Activated CD4-positive, alpha-beta T cell treated with anti-CD3 and anti-CD28 coated beads for 24 hours (primary cell): ENCODE measurements at regions not wholly inside any gene's neighbourhood (a gene's known extent, or its start where the extent isn't known, plus 50 kb on each side); places are given as distances from the start of the nearest gene placed in this dataset.
"Not testable (repeated sequence)": the region's sequence is repeated elsewhere in the genome, so short reads cannot be mapped to it uniquely, and the experiment has no call there.

Experiments used
- DNase-seq, 2 donors: peaks; one replicate each; pipeline ENCODE4 v3.0.0-alpha.2; 2020; ENCODE audit warnings: low read depth in 2 of 2

GRCh38 chr10:108612485-108612884 lies 1310.8 kb downstream of the XPNPEP1 start:
- no peak for DNase-seq

GRCh38 chr10:108608860-108609259 lies 1314.5 kb downstream of the XPNPEP1 start:
- DNase-seq = no peak

- no peak for DNase-seq
These were observed 1321.5 kb downstream of the XPNPEP1 start for GRCh38 chr10:108601851-108602250.

GRCh38 chr10:108600511-108600910 lies 1322.8 kb downstream of the XPNPEP1 start:
- DNase-seq = not testable (repeated sequence)

- DNase-seq = not testable (repeated sequence)
These were observed 1324.0 kb downstream of the XPNPEP1 start for GRCh38 chr10:108599317-108599716.

GRCh38 chr10:108598831-108599230 lies 1324.5 kb downstream of the XPNPEP1 start:
- DNase-seq = no peak

GRCh38 chr10:108598320-108598695 lies 1325.0 kb downstream of the XPNPEP1 start:
- no peak for DNase-seq

- no peak for DNase-seq
These were observed 1325.5 kb downstream of the XPNPEP1 start for GRCh38 chr10:108597657-108598319.

- no peak for DNase-seq
These were observed 1326.3 kb downstream of the XPNPEP1 start for GRCh38 chr10:108597031-108597430.

GRCh38 chr10:108592956-108593355 lies 1330.4 kb downstream of the XPNPEP1 start:
- no peak for DNase-seq

- DNase-seq = no peak
These were observed 1331.9 kb downstream of the XPNPEP1 start for GRCh38 chr10:108591417-108591816.

- DNase-seq = no peak
These were observed 1336.9 kb downstream of the XPNPEP1 start for GRCh38 chr10:108586424-108586823.

GRCh38 chr10:108583877-108584276 lies 1339.4 kb downstream of the XPNPEP1 start:
- no peak for DNase-seq

GRCh38 chr10:108582888-108583287 lies 1340.4 kb downstream of the XPNPEP1 start:
- DNase-seq = no peak

GRCh38 chr10:108582387-108582786 lies 1340.9 kb downstream of the XPNPEP1 start:
- DNase-seq = no peak

GRCh38 chr10:108578258-108578657 lies 1345.1 kb downstream of the XPNPEP1 start:
- no peak for DNase-seq

GRCh38 chr10:108574233-108574632 lies 1349.1 kb downstream of the XPNPEP1 start:
- no peak for DNase-seq

GRCh38 chr10:108568824-108569223 lies 1354.5 kb downstream of the XPNPEP1 start:
- DNase-seq = no peak

- DNase-seq = no peak
These were observed 1355.2 kb downstream of the XPNPEP1 start for GRCh38 chr10:108567899-108568752.

GRCh38 chr10:108566316-108567107 lies 1356.8 kb downstream of the XPNPEP1 start:
- DNase-seq = no peak

- no peak for DNase-seq
These were observed 1361.2 kb downstream of the XPNPEP1 start for GRCh38 chr10:108562105-108562504.

- DNase-seq = no peak
These were observed 1361.7 kb downstream of the XPNPEP1 start for GRCh38 chr10:108561649-108562048.
